ENCODE measurements at regions not wholly inside any gene's neighbourhood (a gene's known extent, or its start where the extent isn't known, plus 50 kb on each side); places are given as distances from the start of the nearest gene placed in this dataset.

GRCh38 chr12:86526060-86526595 lies 269.9 kb upstream of the MGAT4C start:
- H3K4me3 ChIP-seq, result no peak overlapping the region
- H3K27ac ChIP-seq, result no peak overlapping the region
- no peak for ATAC-seq (ENCODE audit: low FRiP score in 2 of 2)
- H3K9me3 ChIP-seq, result peaks cover 0 to 7% (median 3%) of the 10 kb centered on the region in 4 donors
- H3K36me3 ChIP-seq, result no peaks in the 10 kb centered on the region
- H3K27me3 ChIP-seq, result no peaks in the 10 kb centered on the region
- peak in 1 of 2 donors; percentile 13 for DNase-seq
- H3K4me1 ChIP-seq, result no peaks in the 10 kb centered on the region
- 92 to 96% methylated on average over 3 to 4 of the region's 4 CpGs for WGBS, 2 donors
- TF ChIP-seq EP300 (IDR thresholded peaks at IDR 0.05) (no peak), POLR2A (IDR thresholded peaks at IDR 0.05) (no peak), CTCF (IDR thresholded peaks at IDR 0.05) (no peak), POLR2AphosphoS5 (IDR thresholded peaks at IDR 0.05) (no peak)

- Histone ChIP-seq H3K9me3 (peaks cover 0 to 7% (median 3%) of the 10 kb centered on the region in 4 donors), H3K36me3 (no peaks in the 10 kb centered on the region), H3K27me3 (no peaks in the 10 kb centered on the region), H3K4me1 (no peaks in the 10 kb centered on the region), H3K27ac (no peak overlapping the region), H3K4me3 (no peak overlapping the region)
- WGBS, 2 donors, result 92 to 95% methylated on average over 3 of the region's 3 CpGs
- DNase-seq, result no peak
- ATAC-seq (ENCODE audit: low FRiP score in 2 of 2), result no peak
- TF ChIP-seq POLR2A (IDR thresholded peaks at IDR 0.05) (no peak), POLR2AphosphoS5 (IDR thresholded peaks at IDR 0.05) (no peak), EP300 (IDR thresholded peaks at IDR 0.05) (no peak), CTCF (IDR thresholded peaks at IDR 0.05) (no peak)
Measured at GRCh38 chr12:86523844-86524243, 267.7 kb upstream of the MGAT4C start.

GRCh38 chr12:86521870-86522269 lies 265.7 kb upstream of the MGAT4C start:
- no peak for DNase-seq
- no peaks in the 10 kb centered on the region for H3K36me3 ChIP-seq
- H3K27ac ChIP-seq, result no peak overlapping the region
- no peak for ATAC-seq (ENCODE audit: low FRiP score in 2 of 2)
- 58 to 63% methylated on average over 1 of the region's 1 CpG for WGBS, 2 donors
- TF ChIP-seq EP300 (IDR thresholded peaks at IDR 0.05), result no peak
- no peak for TF ChIP-seq CTCF (IDR thresholded peaks at IDR 0.05)
- no peak for TF ChIP-seq POLR2AphosphoS5 (IDR thresholded peaks at IDR 0.05)
- TF ChIP-seq POLR2A (IDR thresholded peaks at IDR 0.05), result no peak
- H3K9me3 ChIP-seq, result peaks cover 0 to 7% (median 3%) of the 10 kb centered on the region in 4 donors
- no peaks in the 10 kb centered on the region for H3K27me3 ChIP-seq
- no peaks in the 10 kb centered on the region for H3K4me1 ChIP-seq
- no peak overlapping the region for H3K4me3 ChIP-seq

- H3K9me3 ChIP-seq, result no peaks in the 10 kb centered on the region
- no peaks in the 10 kb centered on the region for H3K4me1 ChIP-seq
- no peak overlapping the region for H3K4me3 ChIP-seq
- TF ChIP-seq CTCF (IDR thresholded peaks at IDR 0.05), result no peak
- TF ChIP-seq POLR2AphosphoS5 (IDR thresholded peaks at IDR 0.05), result no peak
- TF ChIP-seq POLR2A (IDR thresholded peaks at IDR 0.05), result no peak
- TF ChIP-seq EP300 (IDR thresholded peaks at IDR 0.05), result no peak
- 77 to 78% methylated on average over 2 of the region's 2 CpGs for WGBS, 2 donors
- H3K36me3 ChIP-seq, result no peaks in the 10 kb centered on the region
- no peaks in the 10 kb centered on the region for H3K27me3 ChIP-seq
- DNase-seq, result no peak
- no peak for ATAC-seq (ENCODE audit: low FRiP score in 2 of 2)
- no peak overlapping the region for H3K27ac ChIP-seq
Measured at GRCh38 chr12:86513226-86513625, 257.0 kb upstream of the MGAT4C start.

GRCh38 chr12:86496595-86496994 lies 240.4 kb upstream of the MGAT4C start:
- H3K27me3 ChIP-seq, result no peaks in the 10 kb centered on the region
- DNase-seq, result no peak
- no peaks in the 10 kb centered on the region for H3K4me1 ChIP-seq
- no peak overlapping the region for H3K27ac ChIP-seq
- TF ChIP-seq EP300 (IDR thresholded peaks at IDR 0.05) (no peak), POLR2AphosphoS5 (IDR thresholded peaks at IDR 0.05) (no peak), CTCF (IDR thresholded peaks at IDR 0.05) (no peak), POLR2A (IDR thresholded peaks at IDR 0.05) (no peak)
- no peaks in the 10 kb centered on the region for H3K36me3 ChIP-seq
- no peak for ATAC-seq (ENCODE audit: low FRiP score in 2 of 2)
- no peak overlapping the region for H3K4me3 ChIP-seq
- H3K9me3 ChIP-seq, result no peaks in the 10 kb centered on the region
- WGBS, 2 donors, result 33 to 44% methylated on average over 1 of the region's 1 CpG

Measured in upper lobe of left lung (tissue), 6 donors.